DMS53 (cell line): ENCODE measurements at regions not wholly inside any gene's neighbourhood (a gene's known extent, or its start where the extent isn't known, plus 50 kb on each side); places are given as distances from the start of the nearest gene placed in this dataset.

ENCODE experiments used
- DNase-seq: peaks from one replicate; lab custom pipeline; 2025; lab: John Stamatoyannopoulos, UW

- no peak for DNase-seq
These were observed 163.7 kb downstream of the SHOX start for GRCh38 chrX:794311-794710.

DNA sequence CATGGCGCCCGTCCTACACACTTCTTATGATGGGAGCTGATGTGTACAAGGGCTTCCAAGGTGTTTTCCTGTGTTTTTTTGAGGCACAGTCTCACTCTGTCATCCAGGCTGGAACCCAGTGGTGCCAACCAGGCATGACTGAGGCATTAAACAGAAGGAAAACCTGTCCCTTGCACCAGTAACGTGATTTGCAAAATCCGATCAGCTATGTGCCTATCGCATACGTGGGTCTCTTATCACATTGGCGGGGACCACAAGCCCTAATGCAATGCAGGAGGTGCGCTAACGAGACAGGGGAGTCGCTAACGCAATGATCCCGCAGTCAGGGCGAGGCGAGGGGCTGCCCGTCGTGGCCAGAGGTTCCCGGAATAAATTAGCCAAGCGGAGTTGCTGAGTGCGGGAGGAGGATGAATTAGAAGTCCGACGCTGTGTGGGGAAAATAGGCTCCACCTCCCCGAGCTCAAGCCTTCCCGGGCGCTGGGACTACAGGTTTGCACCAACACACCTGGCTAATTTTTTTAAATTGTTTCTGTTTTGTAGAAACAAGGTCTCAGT is 162.7 kb downstream of the SHOX start:
- DNase-seq = no peak

DNA sequence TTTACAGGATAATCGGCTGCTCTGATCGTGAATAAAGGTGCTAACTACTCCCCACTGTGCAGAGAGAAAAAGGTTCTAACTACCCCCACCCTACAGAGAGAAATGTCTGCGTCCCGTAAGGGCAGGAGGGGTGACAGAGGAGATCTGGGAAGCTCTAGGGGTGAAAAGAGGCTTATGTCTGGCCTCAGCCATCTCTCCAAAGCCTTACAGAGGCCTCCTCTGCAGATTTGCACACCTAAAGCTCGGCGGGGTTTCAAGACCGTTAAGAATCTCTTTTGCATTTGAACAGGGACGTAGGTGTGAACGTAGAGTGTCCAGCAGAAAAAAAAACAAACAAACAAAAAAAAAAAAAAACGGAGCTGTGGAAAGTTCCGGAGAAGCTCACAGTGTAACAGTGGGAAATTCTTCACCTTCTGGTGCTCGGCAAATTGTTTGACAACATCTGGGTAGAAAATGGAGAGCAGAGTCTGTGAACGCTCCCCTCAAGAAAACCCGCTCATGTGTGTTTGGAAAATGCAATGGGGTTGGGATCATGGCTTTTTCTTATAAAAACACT is 161.0 kb downstream of the SHOX start:
- DNase-seq = no peak

DNA sequence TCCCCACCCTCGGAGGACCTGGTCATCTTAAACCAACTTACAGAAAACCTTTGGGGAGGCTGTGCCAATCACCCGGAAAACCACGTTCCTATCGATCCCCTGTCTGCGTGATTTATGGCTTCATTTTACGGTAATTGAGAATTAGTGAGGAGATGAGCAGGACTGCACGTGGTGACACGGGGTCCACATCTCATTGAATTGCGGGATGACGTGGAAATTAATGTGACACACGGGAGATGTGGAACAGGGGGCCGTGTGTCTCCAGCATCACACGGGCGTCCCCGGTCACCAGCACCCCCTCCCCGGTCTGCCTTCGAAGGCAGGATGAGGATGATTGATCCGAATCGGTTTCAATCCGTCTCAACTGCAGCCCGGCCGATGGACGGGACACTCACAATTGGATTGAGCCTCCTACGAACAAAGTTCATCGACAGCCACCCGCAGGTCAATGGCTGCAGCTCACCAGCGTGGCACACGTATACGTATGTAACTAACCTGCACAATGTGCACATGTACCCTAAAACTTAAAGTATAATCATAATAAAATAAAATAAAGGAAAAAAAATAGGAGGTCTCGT is 160.3 kb downstream of the SHOX start:
- no peak for DNase-seq

- no peak for DNase-seq
These were observed 159.5 kb downstream of the SHOX start for GRCh38 chrX:790041-790506.

DNA sequence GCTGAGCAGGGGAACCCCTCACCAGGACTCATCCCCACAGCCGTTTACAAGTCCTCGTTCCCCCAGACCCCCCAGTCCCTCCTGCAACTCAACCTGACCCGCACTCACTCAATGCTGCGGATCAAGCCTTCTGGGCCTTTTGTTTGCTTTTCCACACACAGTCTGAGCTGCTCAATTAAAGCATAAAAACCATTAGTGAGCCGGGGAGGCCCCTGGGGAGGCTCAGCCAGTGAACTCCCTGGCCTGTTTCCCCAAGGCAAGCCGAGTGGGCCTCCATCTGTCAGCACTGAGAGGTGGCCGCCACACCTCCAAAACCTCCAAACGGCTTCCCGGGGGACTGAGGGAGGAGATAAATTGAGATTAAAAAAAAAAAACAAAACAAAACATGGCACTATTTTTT is 158.5 kb downstream of the SHOX start:
- DNase-seq = no peak

GRCh38 chrX:786441-786881 is 155.9 kb downstream of the SHOX start:
- no peak for DNase-seq

DNA sequence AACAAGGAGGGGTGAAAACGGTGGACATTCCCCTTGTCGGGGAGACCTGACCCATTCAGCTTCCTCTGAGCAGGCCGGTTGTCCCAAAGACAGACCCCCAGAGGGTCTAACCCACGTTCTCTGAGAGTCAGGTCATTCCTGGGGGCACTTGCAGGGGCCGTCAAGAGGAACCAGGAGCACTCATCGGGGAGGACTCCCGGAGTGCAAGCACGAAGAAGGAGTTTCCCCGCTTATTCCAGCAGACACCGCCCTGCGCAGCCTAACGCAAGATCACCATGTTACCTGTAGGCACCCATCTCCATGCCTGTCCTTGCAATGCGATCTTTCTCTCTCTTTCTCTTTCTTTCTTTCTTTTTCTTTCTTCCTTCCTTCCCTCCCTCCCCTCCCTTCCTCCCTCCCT is 154.2 kb downstream of the SHOX start:
- no peak for DNase-seq

DNA sequence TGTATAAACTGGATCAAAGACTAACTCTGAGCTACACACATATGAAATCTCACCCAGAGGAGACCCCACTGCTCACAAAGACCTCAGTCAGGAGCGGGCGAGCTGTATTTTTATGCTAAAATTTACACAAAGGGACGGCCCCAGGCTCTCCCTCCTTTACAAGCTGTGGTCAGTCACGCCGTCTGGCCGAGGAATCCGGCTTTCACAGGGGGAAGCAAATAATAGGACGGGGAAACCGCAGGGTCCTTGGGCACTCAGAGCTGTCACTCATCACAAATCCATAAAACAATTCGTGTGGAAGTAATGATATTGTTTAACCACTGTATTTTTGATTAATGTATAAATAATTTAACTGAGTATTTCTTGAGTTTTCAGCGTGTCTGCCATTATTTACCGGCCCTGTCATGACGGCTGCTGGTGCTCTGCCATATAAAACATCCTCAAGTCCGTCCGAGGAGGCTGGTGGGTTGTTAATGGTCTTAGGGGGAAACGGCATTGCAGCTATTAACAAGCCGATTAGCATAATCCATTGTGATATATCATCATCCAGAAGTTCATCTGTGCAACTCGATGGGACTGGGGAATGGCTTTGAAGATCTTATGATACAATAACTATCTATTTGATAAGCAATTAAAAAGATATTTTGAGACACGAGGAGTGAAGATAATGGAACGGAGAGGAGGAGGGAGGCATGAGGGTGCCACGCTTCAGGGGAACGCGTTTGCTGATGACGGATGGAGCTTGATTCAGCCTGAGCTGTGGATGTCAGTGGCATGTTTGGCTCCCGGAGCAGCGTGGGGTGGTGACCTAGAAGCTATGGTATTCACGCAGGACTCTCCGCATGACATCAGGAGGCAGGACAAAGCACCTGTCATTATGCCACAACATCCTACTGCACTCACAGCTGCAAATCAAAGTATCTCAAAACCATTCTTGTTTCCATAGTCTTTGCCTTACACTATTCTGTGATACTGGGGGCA is 150.9 kb downstream of the SHOX start:
- DNase-seq = no peak

GRCh38 chrX:776529-777230 is 146.1 kb downstream of the SHOX start:
- no peak for DNase-seq

GRCh38 chrX:776061-776460 is 145.5 kb downstream of the SHOX start:
- DNase-seq = no peak

- DNase-seq = no peak
These were observed 143.9 kb downstream of the SHOX start for GRCh38 chrX:774536-774935.

GRCh38 chrX:773292-774025 is 142.9 kb downstream of the SHOX start:
- no peak for DNase-seq

- no peak for DNase-seq
These were observed 140.9 kb downstream of the SHOX start for GRCh38 chrX:771536-771935.

GRCh38 chrX:769796-770195 is 139.2 kb downstream of the SHOX start:
- no peak for DNase-seq

- no peak for DNase-seq
These were observed 138.0 kb downstream of the SHOX start for GRCh38 chrX:768596-768995.

- DNase-seq = no peak
These were observed 128.3 kb downstream of the SHOX start for GRCh38 chrX:758917-759316.

GRCh38 chrX:750812-751211 is 120.2 kb downstream of the SHOX start:
- no peak for DNase-seq

- DNase-seq = no peak
These were observed 119.7 kb downstream of the SHOX start for GRCh38 chrX:750263-750662.

DNA sequence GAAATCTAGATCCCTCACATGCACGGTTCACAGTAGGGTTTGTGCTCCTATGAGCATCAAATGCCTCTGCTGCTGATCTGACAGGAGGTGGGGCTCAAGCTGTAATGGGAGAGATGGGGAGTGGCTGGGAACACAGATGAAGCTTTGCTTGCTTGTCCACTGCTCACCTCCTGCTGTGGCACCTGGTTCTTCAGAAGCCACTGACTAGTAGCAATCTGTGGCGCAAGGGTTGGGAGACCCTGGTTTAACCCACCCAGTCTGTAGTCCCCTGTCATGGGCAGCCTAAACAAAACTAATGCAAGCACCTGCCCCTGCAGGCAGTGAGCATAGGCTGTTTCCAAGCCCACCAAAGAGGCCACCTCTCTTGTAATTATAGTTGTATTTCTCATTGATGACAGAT is 116.6 kb downstream of the SHOX start:
- no peak for DNase-seq

- no peak for DNase-seq
These were observed 109.0 kb downstream of the SHOX start for GRCh38 chrX:739611-740010.
